Adrenal gland (tissue), 9 donors: ENCODE measurements at regions not wholly inside any gene's neighbourhood (a gene's known extent, or its start where the extent isn't known, plus 50 kb on each side); places are given as distances from the start of the nearest gene placed in this dataset.

Experiments
- DNase-seq, 7 donors: peaks; one replicate each; pipeline ENCODE4 v3.0.0-alpha.2; 2019 to 2020
- H3K27ac ChIP-seq, 5 donors: fragments of 200-600 bp; sonication (generic) in 4 of 5; 1 replicate in 3 of 5; 2 replicates in 2 of 5; pipeline versions ENCODE4 v1.5.1 to v1.8.0; 2016 to 2020; ENCODE audit warnings: mild to moderate bottlenecking in 1 of 5
- H3K27me3 ChIP-seq: fragments of 200-600 bp; 2 replicates; pipeline ENCODE4 v1.8.0; 2021
- H3K36me3 ChIP-seq, 2 donors: fragments of 200-600 bp; replicated peaks in 1 of 2; 1 replicate in 1 of 2; 2 replicates in 1 of 2; pipeline versions ENCODE4 v1.5.1 to v1.8.0; 2018 to 2022
- H3K4me1 ChIP-seq, 2 donors: fragments of 200-600 bp; replicated peaks in 1 of 2; 1 replicate in 1 of 2; 2 replicates in 1 of 2; pipeline versions ENCODE4 v1.5.1 to v1.8.0; 2018 to 2021
- H3K4me3 ChIP-seq, 4 donors: fragments of 200-600 bp; sonication (generic) in 3 of 4; one replicate each; pipeline ENCODE4 v1.5.1; 2016 to 2018
- H3K9me3 ChIP-seq, 3 donors: fragments of 200-600 bp; sonication (generic) in 1 of 3; replicated peaks in 1 of 3; 1 replicate in 2 of 3; 2 replicates in 1 of 3; pipeline versions ENCODE4 v1.5.1 to v1.8.0; 2016 to 2021
- POLR2A ChIP-seq, 2 donors: fragments of 450-650 bp; IDR thresholded peaks; one replicate each; pipeline ENCODE4 v1.6.1; 2017; ENCODE audit warnings: antibody characterized with exemption in 2 of 2, mild to moderate bottlenecking in 2 of 2, moderate library complexity in 1 of 2
- WGBS, 4 donors: extraction: QIAGEN DNeasy Blood & Tissue Kit in 2 of 4; methylation state at CpG; one replicate each; pipeline versions ENCODE4 v1.1.5 to v1.1.7; 2013 to 2017; 5-methylcytosine and 5-hydroxymethylcytosine counted together
- intact Hi-C, 2 donors: fragments of 100-400 bp; cut with DNase I; formaldehyde crosslinking; loops; one replicate each; pipeline versions ENCODE4 v1.14.1 to v1.15.0; 2022 to 2023
- TF ChIP-seq, protein P1 (sequence below), 6 experiments: fragments of 450-650 bp in 4 of 6; fragments of 200-600 bp in 2 of 6; sonication (generic) in 1 of 6; IDR thresholded peaks; 1 replicate in 5 of 6; 2 replicates in 1 of 6; pipeline versions ENCODE4 v1.5.1 to v1.8.0; 2016 to 2021; ENCODE audit warnings: antibody characterized with exemption in 6 of 6, mild to moderate bottlenecking in 2 of 6, moderate library complexity in 1 of 6
- donor health status: healthy with polysubstance abuse.
- donor health status: Bipolar disorder and iron deficiency.
- donor health status: DM: yes; HTN: yes; CAD: no.
- donor health status: DM: no; HTN: no; CAD: no.
- donor health status: DM: no; HTN: no; CAD: no.

DNA sequence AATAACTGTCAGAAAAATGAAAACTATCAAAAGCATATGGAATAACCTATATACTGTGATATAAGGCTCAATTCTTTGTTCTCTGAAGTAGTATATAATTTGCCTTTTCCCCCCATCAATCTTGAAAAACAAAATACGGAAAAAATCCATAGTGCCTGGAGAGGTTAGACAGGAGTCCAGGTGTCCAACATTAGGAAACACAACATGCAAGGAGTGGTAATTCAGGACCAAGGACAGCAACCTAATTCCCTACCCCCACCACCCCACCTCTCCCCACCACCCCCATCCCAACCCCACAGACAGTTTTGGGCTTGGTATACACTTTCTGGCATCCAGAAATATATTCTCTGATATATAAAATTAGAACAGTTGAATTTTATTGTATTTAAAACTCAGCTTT is 55.1 kb upstream of the SLC25A26 start:
- H3K27ac ChIP-seq = no peak overlapping the region
- H3K9me3 ChIP-seq = no peaks in the 10 kb centered on the region
- H3K36me3 ChIP-seq = no peaks in the 10 kb centered on the region
- no peaks in the 10 kb centered on the region for H3K4me1 ChIP-seq
- no peak overlapping the region for H3K4me3 ChIP-seq
- H3K27me3 ChIP-seq = peaks cover 3% of the 10 kb centered on the region
- 43 to 65% (median 57%) methylated on average over 1 of the region's 1 CpG for whole genome bisulfite sequencing, 4 donors
- intact Hi-C loops = no loop called here
- no peak for DNase-seq
- TF ChIP-seq POLR2A (IDR thresholded peaks at IDR 0.05) = no peak
- TF ChIP-seq, protein P1, sequence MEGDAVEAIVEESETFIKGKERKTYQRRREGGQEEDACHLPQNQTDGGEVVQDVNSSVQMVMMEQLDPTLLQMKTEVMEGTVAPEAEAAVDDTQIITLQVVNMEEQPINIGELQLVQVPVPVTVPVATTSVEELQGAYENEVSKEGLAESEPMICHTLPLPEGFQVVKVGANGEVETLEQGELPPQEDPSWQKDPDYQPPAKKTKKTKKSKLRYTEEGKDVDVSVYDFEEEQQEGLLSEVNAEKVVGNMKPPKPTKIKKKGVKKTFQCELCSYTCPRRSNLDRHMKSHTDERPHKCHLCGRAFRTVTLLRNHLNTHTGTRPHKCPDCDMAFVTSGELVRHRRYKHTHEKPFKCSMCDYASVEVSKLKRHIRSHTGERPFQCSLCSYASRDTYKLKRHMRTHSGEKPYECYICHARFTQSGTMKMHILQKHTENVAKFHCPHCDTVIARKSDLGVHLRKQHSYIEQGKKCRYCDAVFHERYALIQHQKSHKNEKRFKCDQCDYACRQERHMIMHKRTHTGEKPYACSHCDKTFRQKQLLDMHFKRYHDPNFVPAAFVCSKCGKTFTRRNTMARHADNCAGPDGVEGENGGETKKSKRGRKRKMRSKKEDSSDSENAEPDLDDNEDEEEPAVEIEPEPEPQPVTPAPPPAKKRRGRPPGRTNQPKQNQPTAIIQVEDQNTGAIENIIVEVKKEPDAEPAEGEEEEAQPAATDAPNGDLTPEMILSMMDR (IDR thresholded peaks at IDR 0.05) = no peak

DNA sequence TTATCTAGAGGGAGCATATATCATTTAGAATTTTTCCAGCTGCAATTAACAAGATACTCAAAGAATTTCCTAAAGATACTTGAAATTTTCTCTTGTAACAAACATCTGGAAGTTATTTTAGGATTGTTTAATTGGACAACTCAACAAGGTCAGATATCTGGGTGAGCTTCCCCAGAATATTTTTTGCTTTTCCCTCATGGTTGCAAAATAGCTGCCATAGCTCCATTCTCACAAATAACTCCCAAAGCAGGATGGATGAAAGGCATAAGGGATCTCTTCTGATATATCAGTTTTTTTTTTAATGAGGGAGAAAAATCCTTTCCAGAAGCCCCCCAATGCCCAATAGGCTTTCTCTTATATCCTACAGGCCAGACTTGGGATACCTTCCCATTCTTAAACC is 56.6 kb upstream of the SLC25A26 start:
- intact Hi-C loops = no loop called here
- Histone ChIP-seq H3K36me3 (no peaks in the 10 kb centered on the region), H3K9me3 (no peaks in the 10 kb centered on the region), H3K4me1 (no peaks in the 10 kb centered on the region), H3K4me3 (no peak overlapping the region), H3K27ac (no peak overlapping the region), H3K27me3 (peaks cover 3% of the 10 kb centered on the region)
- no peak for DNase-seq
- no peak for TF ChIP-seq POLR2A (IDR thresholded peaks at IDR 0.05)
- TF ChIP-seq, protein P1 (IDR thresholded peaks at IDR 0.05) = no peak

DNA sequence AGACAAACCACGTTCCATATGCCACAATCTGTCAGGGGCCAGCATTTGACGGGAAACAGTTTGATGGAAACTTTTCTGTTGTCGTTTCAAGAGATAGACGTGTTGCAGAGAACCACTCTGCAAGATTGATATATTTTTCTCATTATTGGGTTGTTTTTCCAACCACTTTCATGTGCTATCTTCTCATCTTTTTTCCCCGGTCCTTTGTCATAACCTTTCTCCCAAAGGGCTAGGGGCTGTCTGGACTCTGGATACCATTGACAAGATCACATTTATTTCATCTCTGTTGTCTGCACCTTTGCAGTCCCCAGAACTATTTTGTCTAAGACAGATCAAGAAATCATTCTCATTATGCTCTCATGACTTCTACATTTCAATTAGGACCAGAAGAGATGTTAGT is 57.6 kb upstream of the SLC25A26 start:
- H3K9me3 ChIP-seq = no peaks in the 10 kb centered on the region
- no peak overlapping the region for H3K4me3 ChIP-seq
- no peak for TF ChIP-seq POLR2A (IDR thresholded peaks at IDR 0.05)
- TF ChIP-seq, protein P1 (IDR thresholded peaks at IDR 0.05) = no peak
- WGBS, 4 donors = 78 to 85% (median 81%) methylated on average over 5 of the region's 5 CpGs
- H3K4me1 ChIP-seq = no peaks in the 10 kb centered on the region
- peaks cover 3% of the 10 kb centered on the region for H3K27me3 ChIP-seq
- no peak overlapping the region for H3K27ac ChIP-seq
- no peaks in the 10 kb centered on the region for H3K36me3 ChIP-seq
- DNase-seq = no peak
- intact Hi-C loops = no loop called here

DNA sequence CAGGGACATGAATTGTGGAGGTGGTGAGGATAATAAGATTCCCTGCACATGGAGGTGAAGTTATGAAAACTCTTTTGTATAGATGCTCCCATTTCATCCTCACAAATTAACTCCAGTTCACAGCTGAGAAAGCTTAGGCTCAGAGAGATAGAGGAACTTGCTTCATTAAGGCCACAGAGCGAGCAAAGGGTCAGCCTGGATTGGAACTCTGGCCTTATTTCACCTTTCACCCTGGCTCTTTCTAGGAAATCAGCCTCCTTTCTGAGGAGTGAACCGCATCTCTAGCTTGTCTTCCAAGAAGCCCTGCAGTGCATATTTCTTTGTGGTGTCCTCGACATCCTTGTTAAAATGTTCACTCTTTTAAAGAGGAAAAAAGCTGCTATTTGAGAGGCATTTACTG is 58.0 kb upstream of the SLC25A26 start:
- no peaks in the 10 kb centered on the region for H3K9me3 ChIP-seq
- H3K4me3 ChIP-seq = no peak overlapping the region
- H3K27me3 ChIP-seq = peaks cover 3% of the 10 kb centered on the region
- TF ChIP-seq, protein P1 (IDR thresholded peaks at IDR 0.05) = no peak
- no peak for TF ChIP-seq POLR2A (IDR thresholded peaks at IDR 0.05)
- H3K27ac ChIP-seq = no peak overlapping the region
- 75 to 80% (median 77%) methylated on average over 3 of the region's 3 CpGs for WGBS, 4 donors
- intact Hi-C loops = no loop called here
- no peaks in the 10 kb centered on the region for H3K36me3 ChIP-seq
- DNase-seq = no peak
- H3K4me1 ChIP-seq = no peaks in the 10 kb centered on the region
